HG03108 (cell line): ENCODE measurements at regions not wholly inside any gene's neighbourhood (a gene's known extent, or its start where the extent isn't known, plus 50 kb on each side); places are given as distances from the start of the nearest gene placed in this dataset.
A peak's percentile ranks its signal among the peaks of the same experiment; 100 is the strongest.

ENCODE experiments used
- ATAC-seq: cut with Tn5 transposase; IDR thresholded peaks from one replicate; pipeline ENCODE4 v1.9.1; 2021; ENCODE audit warnings: moderate library complexity; ENCODE audit not compliant: unreplicated experiment

DNA sequence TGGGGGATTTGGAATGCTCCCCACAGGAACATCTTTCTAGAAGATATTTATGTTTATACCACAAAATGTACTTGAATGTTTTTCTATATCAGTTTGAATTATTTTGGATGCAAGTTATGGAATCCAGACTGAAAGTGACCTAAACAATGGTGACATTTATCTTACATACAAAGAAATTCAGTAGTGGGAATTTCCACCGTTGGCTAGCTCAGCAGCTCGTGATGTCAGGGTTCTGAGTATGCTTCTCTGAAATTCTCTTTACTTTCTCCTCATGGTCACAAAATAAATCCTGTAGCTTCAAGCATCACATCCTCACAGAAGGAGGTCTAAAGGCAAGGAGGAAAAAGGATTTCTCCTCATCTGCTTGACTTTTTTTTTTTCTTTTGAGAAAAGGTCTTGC, 105.3 kb downstream of the AKAIN1 start:
- ATAC-seq: no peak

DNA sequence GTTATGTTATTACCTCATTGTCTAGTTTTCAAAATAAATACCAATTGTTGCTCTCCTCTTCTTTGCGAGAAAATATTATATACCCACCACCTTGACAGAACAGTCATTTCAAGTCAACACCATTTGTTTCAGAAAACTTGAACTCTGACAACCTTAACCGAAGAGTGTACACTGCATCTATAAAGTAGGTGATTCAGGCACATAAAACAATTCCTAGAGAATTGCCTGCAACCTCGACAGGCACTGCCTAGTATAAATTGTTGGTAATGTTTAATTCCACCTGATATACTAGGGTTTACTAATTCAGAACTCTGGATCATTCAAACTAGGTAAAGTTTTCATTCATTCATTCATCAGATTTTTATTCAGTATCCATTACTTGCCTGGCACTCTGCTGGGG, 121.8 kb downstream of the AKAIN1 start:
- ATAC-seq: no peak

DNA sequence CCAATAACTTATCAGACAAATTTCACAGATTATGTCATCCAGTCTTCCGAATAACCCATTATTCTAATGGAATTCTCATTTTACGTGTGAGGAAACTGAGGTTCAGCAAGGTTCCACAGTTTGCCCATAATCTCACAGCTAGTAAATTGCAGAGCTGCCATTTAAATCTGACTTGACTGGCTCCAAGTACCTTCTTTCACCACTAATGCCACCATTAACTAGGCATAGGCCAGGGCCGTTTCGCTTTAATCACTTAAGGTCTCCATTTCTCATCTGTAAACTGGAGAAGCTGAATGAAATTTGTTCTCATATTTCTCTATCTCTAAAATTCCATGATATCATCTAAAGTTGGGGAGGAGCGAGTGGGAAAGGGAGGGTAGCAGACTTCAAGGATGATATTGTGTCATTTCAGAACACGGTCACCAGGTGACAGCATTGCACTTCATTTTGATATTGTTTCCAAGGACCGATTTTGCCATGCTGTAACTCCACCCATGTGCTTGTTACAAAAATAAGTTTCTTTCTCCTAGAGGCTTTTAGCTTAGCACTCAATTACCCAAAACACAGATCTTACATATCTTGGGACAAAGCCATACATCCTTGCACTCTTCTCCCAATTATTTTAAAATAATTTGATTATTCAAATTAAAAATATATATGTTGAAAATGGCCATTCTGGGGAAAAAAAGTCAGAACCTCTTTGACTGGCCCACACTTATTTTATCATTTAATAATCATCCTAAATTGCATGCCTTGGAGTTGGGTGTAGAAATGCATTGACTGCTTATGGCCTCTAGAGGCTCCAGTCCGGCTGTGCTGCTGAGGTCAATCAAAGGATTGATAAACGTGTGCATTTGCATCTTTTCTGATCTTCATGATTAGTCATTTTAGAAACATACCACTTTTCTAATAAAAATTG, 123.8 kb downstream of the AKAIN1 start:
- ATAC-seq: no peak

DNA sequence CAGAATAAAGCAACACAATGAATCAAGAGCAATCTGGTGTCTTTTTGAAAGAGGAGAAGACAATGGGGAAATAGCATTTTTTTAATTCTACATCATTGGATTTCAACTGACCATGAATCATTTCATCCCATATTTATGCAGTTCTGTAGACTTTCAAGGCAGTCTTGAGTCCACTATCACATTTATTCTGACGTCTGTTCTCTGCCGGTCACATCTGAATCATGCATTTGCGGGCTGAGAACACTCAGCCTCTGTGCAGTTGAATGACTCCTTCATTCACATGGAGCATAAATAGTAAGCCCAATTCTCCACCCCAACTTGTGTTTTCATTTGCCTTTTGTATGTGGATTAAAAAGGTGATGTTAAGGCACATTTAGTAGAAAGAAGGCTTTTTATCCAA, 128.2 kb downstream of the AKAIN1 start:
- no peak for ATAC-seq

DNA sequence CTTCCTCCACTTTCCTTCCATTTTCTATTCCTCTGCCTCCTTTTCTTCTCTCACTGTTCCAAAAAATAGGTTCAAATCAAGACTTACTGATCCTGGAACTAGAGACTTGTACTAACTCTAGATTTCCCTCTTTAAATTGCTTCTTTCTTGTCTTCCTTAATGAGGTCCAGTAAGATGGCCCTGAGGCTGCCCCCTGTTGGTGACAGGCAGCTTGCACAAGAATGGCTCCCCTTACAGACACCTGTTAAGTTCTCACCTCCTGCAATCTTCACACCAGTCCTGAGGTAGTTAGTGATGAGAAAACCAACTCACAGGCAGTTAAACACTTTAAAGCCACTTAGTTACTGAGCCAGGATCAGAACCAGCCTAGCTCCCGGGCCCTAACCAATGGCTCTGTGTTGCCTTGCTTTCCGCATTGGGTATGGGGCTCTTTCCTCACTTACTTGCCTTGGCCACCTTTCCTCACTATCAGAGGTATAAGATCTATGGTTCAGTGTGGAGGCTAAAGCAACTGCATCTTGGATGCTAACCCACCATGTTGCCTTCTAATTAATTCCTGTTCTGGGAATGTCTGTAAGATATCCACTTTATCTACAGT, 130.6 kb downstream of the AKAIN1 start:
- ATAC-seq: no peak

DNA sequence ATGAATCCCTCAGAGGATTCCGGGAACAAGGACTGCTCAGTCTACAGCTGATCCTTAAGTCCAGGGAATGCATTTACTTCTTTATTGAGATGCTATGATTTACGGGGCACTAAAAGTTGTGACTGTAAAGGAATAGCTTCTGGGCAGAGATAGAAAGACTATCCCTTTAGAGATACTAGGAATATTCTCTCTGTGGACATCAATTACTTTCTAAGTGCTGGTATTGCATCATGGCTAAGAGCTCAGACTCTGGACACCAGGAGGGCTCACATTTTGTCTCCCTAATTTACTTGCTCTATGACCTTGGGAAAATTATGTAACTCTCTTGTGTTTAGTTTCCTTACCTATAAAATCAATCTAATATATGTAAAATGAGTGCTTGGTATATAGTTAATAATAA, 131.4 kb downstream of the AKAIN1 start:
- no peak for ATAC-seq

DNA sequence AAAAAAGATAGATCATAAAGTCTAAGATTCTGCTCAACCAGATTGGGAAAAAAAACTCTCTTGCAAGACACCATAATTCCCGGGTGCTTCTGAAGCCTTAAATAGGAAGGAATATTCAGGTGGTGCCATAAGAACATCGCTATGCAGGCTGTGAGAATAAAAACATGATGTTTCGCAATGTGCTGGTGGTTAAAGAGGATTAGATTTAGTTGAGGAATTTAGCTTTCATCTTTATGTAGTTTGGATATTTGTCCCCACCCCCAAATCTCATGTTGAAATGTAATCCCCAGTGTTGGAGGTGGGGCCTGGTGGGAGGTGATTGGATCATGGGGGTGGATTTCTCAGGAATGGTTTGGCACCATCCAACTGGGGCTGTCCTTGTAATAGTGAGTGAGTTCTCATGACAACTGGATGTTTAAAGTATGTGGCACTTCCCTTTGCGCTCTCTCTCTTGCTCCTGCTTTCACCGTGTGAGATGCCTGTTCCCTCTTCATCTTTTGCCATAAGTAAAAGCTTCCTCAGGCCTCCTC, 132.2 kb downstream of the AKAIN1 start:
- ATAC-seq: no peak

DNA sequence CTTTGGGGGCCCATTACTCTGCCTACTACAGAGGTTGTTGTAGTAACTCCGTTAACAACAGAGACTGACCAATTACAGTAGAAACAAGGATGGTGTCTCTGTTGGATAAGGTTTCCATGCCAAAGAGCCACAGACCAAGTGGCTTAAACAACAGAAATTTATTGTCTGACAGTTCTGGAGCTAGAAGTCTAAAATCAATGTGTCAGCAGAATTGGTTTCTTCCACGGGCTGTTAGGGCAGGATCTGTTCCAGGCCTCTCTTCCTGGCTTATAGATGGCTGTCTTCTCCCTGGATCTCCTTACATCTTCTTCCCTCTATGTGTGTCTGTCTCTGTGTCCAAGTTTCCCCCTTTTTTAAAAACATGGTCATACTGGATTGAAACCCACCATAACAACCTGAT, 135.3 kb downstream of the AKAIN1 start:
- no peak for ATAC-seq

DNA sequence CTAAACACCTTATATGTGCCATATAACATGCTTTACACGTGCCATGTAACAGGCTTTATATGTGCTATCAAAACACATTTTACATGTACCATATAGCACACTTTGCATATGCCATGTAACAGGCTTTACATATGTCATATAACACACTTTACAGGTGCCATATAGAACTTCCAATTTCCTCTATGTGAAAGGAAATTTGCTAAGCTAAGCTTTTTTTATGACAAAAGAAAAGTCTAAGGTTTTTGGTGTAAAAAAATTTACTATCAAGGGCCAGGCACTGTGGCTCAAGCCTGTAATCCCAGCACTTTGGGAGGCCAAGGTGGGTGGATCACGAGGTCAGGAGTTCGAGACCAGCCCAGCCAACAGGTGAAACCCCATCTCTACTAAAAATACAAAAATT, 136.5 kb downstream of the AKAIN1 start:
- no peak for ATAC-seq

DNA sequence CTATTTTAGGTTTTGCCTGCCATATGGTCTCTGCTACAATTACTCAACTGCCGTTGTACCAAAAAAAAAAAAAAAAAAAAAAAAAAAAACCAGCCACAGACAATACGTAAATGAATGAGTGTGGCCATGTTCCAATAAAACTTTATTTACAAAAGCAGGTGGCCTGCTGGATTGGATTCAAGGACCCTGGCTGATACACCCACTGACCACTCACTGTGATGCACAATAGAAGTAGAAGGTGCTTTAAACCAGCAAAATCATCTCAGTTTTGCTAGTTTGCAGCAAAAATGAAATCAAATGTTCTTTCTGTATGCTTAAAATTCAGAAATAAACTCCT, 137.4 kb downstream of the AKAIN1 start:
- ATAC-seq: no peak

DNA sequence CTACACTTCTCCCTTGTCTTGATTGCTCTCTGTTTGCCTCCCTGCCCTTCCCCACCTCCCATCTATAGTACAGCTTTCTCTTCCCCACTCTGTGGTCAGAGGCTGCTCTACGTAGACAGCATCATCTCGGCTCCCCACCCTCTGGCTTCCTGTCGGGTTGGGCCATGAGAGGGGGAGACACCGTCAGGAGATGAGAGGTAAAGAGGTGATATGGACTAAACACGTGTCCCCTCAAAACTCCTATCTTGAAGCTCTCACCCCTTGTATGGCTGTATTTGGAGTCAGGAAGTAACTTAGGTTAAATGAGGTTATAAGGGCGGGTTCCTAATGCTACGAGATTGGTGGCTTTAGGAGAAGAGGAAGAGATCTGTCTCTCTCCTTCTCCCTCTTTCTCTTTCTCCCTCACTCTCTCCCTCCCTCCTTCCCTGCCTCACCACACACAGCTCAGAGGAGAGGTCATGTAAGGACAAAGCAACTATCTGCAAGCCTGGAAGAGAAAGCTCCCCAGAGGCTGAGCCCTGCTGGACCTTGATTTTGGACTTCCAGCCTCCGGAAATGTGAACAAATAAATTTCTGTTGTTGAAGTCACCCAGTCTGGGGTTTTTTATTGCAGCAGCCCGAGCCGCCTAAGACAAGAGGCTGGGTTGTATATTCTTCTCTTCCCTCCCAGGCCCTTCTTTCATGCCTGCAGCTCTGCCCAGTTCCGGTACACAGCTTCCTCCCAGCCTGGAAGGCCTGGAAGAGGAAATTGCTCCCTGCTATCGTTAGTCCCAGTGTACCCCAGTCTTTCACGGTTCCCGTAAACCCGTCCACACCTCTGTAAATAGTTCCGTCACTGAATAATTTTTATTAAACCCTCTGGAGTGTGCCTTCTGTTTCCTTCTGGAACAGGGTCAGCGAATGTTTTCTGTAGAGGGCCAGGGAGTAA, 138.0 kb downstream of the AKAIN1 start:
- ATAC-seq: no peak

DNA sequence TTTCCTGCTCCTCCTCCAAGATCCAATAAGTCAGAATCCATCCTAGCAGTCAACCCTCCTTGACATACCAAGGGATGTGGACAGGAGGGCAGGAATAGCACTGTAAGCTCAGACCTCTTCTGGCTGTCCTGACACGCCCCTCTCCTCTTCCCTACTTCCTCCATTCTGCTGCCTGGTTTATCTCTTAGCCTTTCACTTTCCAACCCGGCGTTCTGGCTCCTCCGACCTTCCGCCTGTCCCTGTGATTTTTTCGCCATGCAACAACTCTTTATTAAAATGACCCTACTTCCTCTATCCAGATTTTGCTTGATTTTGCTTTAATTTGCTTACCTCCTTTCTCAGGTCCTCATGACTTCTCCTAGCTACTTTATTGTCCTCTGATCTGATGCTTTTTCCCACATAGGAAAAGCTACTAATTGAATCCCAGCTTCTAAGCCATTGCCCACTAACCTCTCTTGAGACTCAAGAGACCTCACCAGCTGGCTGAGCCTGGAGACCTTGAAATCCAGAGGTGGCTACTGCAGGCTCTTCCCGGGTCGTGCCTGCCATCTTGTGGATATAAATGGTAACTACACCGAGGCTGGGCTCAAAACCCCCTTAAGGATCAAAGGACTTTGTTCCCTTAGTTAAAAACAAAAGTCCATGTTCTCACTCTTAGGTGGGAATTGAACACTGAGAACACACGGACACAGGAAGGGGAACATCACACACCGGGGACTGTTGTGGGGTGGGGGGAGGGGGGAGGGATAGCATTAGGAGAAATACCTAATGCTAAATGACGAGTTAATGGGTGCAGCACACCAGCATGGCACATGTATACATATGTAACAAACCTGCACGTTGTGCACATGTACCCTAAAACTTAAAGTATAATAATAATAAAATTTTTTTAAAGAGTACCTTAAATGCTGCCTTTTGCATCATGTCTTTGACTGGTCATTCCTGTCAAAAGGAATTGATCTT, 139.4 kb downstream of the AKAIN1 start:
- ATAC-seq: peak; percentile 84

DNA sequence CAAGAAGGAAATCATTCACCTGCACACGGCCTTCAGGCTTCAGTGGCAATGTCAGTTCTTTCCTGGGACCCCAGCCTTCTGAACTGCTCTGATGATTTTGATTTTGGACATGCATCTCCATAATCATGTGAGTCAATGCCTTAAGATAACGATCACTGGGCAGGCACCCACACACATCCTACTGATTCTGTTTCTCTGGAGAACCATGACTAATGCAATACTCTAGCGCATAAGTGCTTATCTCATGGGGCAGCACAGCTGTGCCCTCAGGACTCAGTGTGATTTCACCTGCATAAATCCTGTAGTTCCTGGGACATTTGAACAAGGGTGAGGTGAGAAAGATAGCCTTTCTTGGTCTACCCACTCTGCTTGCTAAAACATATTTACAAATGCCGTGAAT, 144.6 kb downstream of the AKAIN1 start:
- no peak for ATAC-seq

DNA sequence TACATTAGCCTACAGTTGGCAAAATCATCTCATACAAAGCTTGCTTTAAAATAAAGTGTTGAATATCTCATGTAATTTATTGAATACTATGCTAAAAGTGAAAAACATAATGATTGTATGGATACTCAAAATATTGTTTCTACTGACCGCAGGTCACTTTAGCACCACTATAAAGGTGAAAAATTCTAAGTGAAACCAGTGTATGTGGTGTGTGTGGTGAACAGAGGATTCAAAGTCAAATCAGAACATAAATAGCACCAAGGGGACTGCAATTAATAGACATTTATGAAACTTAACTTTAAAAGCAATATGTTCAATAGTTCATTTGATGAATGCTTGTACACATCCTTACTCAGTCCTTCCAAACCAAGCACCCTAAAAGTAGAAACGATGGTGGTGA, 145.8 kb downstream of the AKAIN1 start:
- no peak for ATAC-seq

DNA sequence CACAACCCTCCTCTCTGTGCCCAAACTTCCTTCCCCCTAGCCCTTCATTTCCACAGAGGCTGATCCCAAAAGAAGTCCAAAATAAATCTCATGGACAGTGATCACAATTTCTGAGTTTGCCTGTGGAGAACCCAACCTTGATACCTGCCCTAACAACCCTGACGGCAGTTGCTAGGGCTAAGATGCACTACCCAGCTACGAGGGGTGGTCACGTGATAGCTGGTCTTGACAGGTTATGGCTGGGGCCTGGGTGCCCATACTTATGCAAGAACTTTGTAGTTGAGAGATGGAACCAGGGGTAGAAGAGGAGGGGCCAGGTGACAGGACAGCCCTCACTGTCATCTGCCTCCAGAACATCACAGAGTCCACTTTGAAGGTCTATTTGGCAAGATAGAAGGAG, 147.9 kb downstream of the AKAIN1 start:
- ATAC-seq: no peak

DNA sequence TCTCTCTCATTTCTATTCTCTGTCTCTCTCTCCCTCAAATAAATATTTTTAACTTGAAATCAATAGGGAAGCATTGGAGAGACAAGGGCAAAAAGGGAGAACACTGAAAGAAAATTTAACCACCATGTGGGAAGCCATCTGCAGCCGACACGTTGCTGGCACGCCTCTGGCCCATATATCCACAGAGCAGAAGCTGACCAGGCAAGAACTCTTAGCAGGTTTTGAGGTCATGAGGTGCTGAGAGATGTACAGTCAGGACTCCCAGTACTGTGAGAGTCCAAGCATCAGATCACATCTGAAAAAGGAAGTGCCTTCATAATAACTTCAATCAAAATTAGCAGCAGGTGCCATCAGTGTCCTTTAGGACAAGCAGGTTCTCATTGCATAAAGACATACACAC, 156.6 kb downstream of the AKAIN1 start:
- ATAC-seq: no peak

DNA sequence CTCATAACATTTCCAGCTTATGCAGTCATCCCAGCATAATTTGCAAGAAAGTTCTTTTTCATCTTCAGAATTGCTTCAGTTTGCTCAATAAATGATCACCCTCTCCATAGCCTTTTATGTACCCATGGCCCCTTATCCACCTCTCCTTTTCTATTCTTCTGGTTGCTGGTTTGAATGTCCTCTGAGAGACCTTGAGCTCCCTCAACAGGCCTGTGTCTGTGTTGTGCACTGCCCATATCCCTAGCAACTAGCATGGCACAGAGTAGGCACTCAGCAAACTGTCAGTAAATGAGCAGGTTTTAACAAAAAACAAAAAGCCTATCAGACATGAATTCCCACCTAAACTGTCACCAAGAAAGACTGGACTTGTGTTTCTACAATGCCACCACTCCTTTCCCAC, 160.5 kb downstream of the AKAIN1 start:
- ATAC-seq: no peak

DNA sequence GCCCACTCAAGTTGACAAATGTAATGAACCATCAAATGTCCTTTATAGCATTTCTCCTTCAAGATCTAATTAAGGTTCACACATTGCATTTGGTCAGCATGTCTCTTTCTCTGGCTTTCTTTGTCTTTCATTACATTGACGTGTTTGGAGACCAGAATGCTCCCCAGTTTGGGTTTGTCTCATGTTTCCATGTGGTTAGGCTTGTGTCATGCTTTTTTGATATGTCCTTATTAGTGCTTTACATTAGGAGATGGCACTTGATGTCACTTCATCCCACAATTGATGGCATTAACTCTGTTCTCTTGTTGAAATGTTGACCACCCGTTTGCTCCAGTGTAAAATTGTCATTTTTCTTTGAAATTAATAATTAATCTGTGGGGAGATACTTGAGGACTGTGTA, 165.8 kb downstream of the AKAIN1 start:
- ATAC-seq: no peak

DNA sequence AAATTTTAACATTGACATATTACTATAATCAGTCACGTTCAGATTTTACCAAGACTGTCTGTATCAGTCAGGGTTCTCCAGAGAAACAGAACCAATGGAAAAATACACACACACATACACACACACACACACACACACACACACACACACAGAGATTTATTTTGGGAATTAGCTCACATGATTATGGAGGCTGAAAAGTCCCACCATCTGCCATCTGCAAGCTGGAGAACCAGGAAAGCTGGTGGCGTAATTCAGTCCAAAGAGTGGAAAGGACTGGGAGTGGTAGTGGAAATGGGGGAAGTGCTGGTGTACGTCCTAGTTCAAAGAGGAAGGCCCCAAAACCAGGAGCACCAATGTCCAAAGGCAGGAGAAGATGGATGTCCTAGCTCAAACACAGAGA, 166.4 kb downstream of the AKAIN1 start:
- no peak for ATAC-seq

DNA sequence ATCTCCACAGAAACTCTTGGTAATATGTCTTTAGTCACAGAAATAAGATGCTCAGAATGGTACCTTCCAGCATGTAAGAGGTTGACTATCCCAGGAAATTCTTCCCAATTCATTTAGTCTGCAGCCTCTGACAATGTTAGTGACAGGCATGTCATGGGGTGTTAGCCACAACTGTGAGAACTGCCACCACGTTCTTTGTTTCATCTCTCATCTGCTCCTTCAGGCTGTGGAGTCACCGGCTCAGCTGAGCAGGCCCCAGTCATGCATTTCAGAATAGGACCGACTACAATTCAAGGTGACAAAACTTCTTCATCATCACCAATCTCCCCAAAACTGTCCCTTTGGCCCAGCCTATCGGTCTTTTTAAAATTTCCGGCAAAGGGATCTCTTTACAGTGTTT, 167.5 kb downstream of the AKAIN1 start:
- no peak for ATAC-seq
